ENCODE measurements at regions not wholly inside any gene's neighbourhood (a gene's known extent, or its start where the extent isn't known, plus 50 kb on each side); places are given as distances from the start of the nearest gene placed in this dataset.

GRCh38 chr5:91269198-91269597 lies 113.9 kb downstream of the ARRDC3 start:
- TF ChIP-seq CTCF (IDR thresholded peaks at IDR 0.05; ENCODE audit: low read length) (no peak), EZH2 (optimal IDR thresholded peaks at IDR 0.05; ENCODE audit: low read depth, low read length) (no peak)
